H1 (cell line): ENCODE measurements at regions not wholly inside any gene's neighbourhood (a gene's known extent, or its start where the extent isn't known, plus 50 kb on each side); places are given as distances from the start of the nearest gene placed in this dataset.

Experiments
- CTCF ChIA-PET: fragments of 300-600 bp; sonication (Branson Sonifier 250); formaldehyde crosslinking; loops from one replicate; lab custom pipeline; 2021; ENCODE audit not compliant: partially characterized antibody; lab: Charles Lee
- POLR2A ChIA-PET: fragments of 300-600 bp; sonication (Branson Sonifier 250); formaldehyde crosslinking; loops from one replicate; lab custom pipeline; 2021; ENCODE audit warnings: inconsistent platforms; ENCODE audit not compliant: partially characterized antibody; lab: Charles Lee
- DNase-seq, 2 experiments: peaks; one replicate each; pipeline versions ENCODE4 v3.0.0 to v3.0.0-alpha.2; 2010 to 2022; ENCODE audit warnings: low spot score in 2 of 2, low read depth in 1 of 2, mixed read lengths in 1 of 2
- FAIRE-seq: peaks from 2 replicates; lab custom pipeline; 2011; peaks lifted over from hg19 to GRCh38; lab: Jason Lieb, UNC
- H2AFZ ChIP-seq: 2 replicates; pipeline ENCODE4 v1.8.1; 2012; ENCODE audit warnings: low read length, inconsistent platforms
- H2AK5ac ChIP-seq: 2 replicates; pipeline ENCODE4 v1.6.1; 2013; ENCODE audit warnings: low read depth, low read length
- H2BK120ac ChIP-seq: replicated peaks from 2 replicates; pipeline ENCODE3; 2013; ENCODE audit warnings: low read depth, low read length, inconsistent platforms
- H2BK12ac ChIP-seq: 2 replicates; pipeline ENCODE4 v1.6.1; 2013; ENCODE audit warnings: low read depth, low read length
- H2BK15ac ChIP-seq: 2 replicates; pipeline ENCODE4 v1.6.1; 2013; ENCODE audit warnings: low read length
- H2BK20ac ChIP-seq: 2 replicates; pipeline ENCODE4 v1.6.1; 2013; ENCODE audit warnings: low read length
- H2BK5ac ChIP-seq: 2 replicates; pipeline ENCODE4 v1.6.1; 2013; ENCODE audit warnings: low read depth, low read length
- H3K14ac ChIP-seq: 2 replicates; pipeline ENCODE4 v1.6.1; 2013; ENCODE audit warnings: inconsistent platforms; ENCODE audit not compliant: insufficient read length
- H3K18ac ChIP-seq: 2 replicates; pipeline ENCODE4 v1.6.1; 2013; ENCODE audit warnings: low read length; ENCODE audit errors: extremely low read depth
- H3K23ac ChIP-seq: 2 replicates; pipeline ENCODE4 v1.6.1; 2013; ENCODE audit warnings: inconsistent platforms; ENCODE audit not compliant: insufficient read length
- H3K23me2 ChIP-seq: 2 replicates; pipeline ENCODE4 v1.6.1; 2013; ENCODE audit warnings: low read depth, low read length
- H3K27ac ChIP-seq: 2 replicates; pipeline ENCODE4 v1.6.1; 2011; ENCODE audit warnings: low read depth, low read length, inconsistent platforms
- H3K27me3 ChIP-seq, 4 experiments: replicated peaks in 1 of 4; 1 replicate in 1 of 4; 2 replicates in 3 of 4; pipeline versions ENCODE4 v1.6.1 to v1.8.1; 2011 to 2013; ENCODE audit warnings: low read length in 3 of 4, mild to moderate bottlenecking in 3 of 4, inconsistent platforms in 2 of 4, mixed read lengths in 2 of 4, moderate library complexity in 1 of 4; ENCODE audit not compliant: control insufficient read depth in 3 of 4, insufficient read depth in 3 of 4; ENCODE audit errors: extremely low read depth in 1 of 4
- H3K36me3 ChIP-seq, 4 experiments: 2 replicates each; pipeline versions ENCODE4 v1.6.1 to v1.8.1; 2011 to 2013; ENCODE audit warnings: mild to moderate bottlenecking in 4 of 4, low read length in 3 of 4, moderate library complexity in 2 of 4, control low read depth in 1 of 4, inconsistent platforms in 1 of 4; ENCODE audit not compliant: insufficient read depth in 4 of 4, control insufficient read depth in 2 of 4
- H3K4ac ChIP-seq: replicated peaks from 2 replicates; pipeline ENCODE3; 2013; ENCODE audit warnings: low read length, low read depth, mixed read lengths, inconsistent platforms; ENCODE audit not compliant: insufficient read length
- H3K4me1 ChIP-seq, 4 experiments: replicated peaks in 1 of 4; 1 replicate in 1 of 4; 2 replicates in 3 of 4; pipeline versions ENCODE4 v1.6.1 to v1.8.1; 2011 to 2013; ENCODE audit warnings: low read length in 3 of 4, inconsistent platforms in 2 of 4, mixed read lengths in 1 of 4; ENCODE audit not compliant: insufficient read depth in 4 of 4, control insufficient read depth in 3 of 4
- H3K4me2 ChIP-seq, 2 experiments: 2 replicates each; pipeline versions ENCODE4 v1.6.1 to v1.8.1; 2011 to 2013; ENCODE audit warnings: low read depth in 2 of 2, low read length in 2 of 2, control low read depth in 1 of 2, inconsistent platforms in 1 of 2, mild to moderate bottlenecking in 1 of 2; ENCODE audit not compliant: insufficient read depth in 1 of 2
- H3K4me3 ChIP-seq, 4 experiments: fragments of 200-600, 300-600 bp in 1 of 4; sonication (generic), shearing (Covaris generic), sonication (Bioruptor Twin) in 1 of 4; 2 replicates each; pipeline versions ENCODE4 v1.5.1 to v1.8.1; 2011 to 2016; ENCODE audit warnings: low read length in 4 of 4, low read depth in 3 of 4, control low read depth in 2 of 4, inconsistent platforms in 2 of 4, mild to moderate bottlenecking in 2 of 4, mixed read lengths in 1 of 4, moderate library complexity in 1 of 4; ENCODE audit not compliant: insufficient read depth in 2 of 4; ENCODE audit errors: extremely low read depth in 1 of 4
- H3K56ac ChIP-seq: replicated peaks from 2 replicates; pipeline ENCODE3; 2013; ENCODE audit warnings: low read depth, mild to moderate bottlenecking, mixed read lengths, low read length, inconsistent platforms; ENCODE audit not compliant: insufficient read length
- H3K79me1 ChIP-seq: 2 replicates; pipeline ENCODE4 v1.6.1; 2013; ENCODE audit warnings: low read depth, low read length, control low read depth
- H3K79me2 ChIP-seq, 2 experiments: 2 replicates each; pipeline versions ENCODE4 v1.6.1 to v1.8.1; 2012 to 2013; ENCODE audit warnings: low read length in 2 of 2, mild to moderate bottlenecking in 2 of 2, inconsistent platforms in 1 of 2; ENCODE audit not compliant: insufficient read depth in 2 of 2, control insufficient read depth in 1 of 2
- H3K9ac ChIP-seq, 4 experiments: replicated peaks in 1 of 4; 1 replicate in 1 of 4; 2 replicates in 3 of 4; pipeline versions ENCODE4 v1.6.1 to v1.8.1; 2011 to 2013; ENCODE audit warnings: low read depth in 3 of 4, low read length in 3 of 4, control low read depth in 2 of 4, mild to moderate bottlenecking in 2 of 4, moderate library complexity in 2 of 4, inconsistent platforms in 1 of 4; ENCODE audit errors: extremely low read depth in 1 of 4
- H3K9me3 ChIP-seq, 2 experiments: 2 replicates each; pipeline versions ENCODE4 v1.6.1 to v1.8.1; 2012 to 2013; ENCODE audit warnings: mild to moderate bottlenecking in 2 of 2, moderate library complexity in 2 of 2, control low read depth in 1 of 2, inconsistent platforms in 1 of 2, low read depth in 1 of 2, low read length in 1 of 2, mixed read lengths in 1 of 2; ENCODE audit not compliant: insufficient read depth in 2 of 2
- H4K20me1 ChIP-seq, 2 experiments: replicated peaks in 1 of 2; 2 replicates each; pipeline versions ENCODE3 to v1.8.1; 2011 to 2013; ENCODE audit warnings: inconsistent platforms in 2 of 2, low read length in 2 of 2, mild to moderate bottlenecking in 1 of 2; ENCODE audit not compliant: insufficient read depth in 2 of 2, control insufficient read depth in 1 of 2
- H4K5ac ChIP-seq: 2 replicates; pipeline ENCODE4 v1.6.1; 2013; ENCODE audit warnings: low read length, low read depth, mixed read lengths, inconsistent platforms; ENCODE audit not compliant: insufficient read length
- H4K8ac ChIP-seq: 2 replicates; pipeline ENCODE4 v1.8.0; 2013; ENCODE audit warnings: mild to moderate bottlenecking, moderate library complexity, low read length, inconsistent platforms; ENCODE audit not compliant: insufficient read depth; ENCODE audit errors: extremely low read depth
- H4K91ac ChIP-seq: replicated peaks from 2 replicates; pipeline ENCODE3; 2013; ENCODE audit warnings: low read length, mixed read lengths, inconsistent platforms; ENCODE audit not compliant: insufficient read length
- ATF3 ChIP-seq: IDR thresholded peaks from 2 replicates; pipeline ENCODE4 v1.6.1; 2011; ENCODE audit warnings: low read depth, mild to moderate bottlenecking, low read length; ENCODE audit not compliant: insufficient read depth
- CHD1 ChIP-seq: IDR thresholded peaks from 2 replicates; pipeline ENCODE4 v1.6.1; 2012; ENCODE audit warnings: low read depth, low read length, improper control_type of control experiment
- CREB1 ChIP-seq: IDR thresholded peaks from 2 replicates; pipeline ENCODE4 v1.6.1; 2012; ENCODE audit warnings: inconsistent platforms
- CTCF ChIP-seq, 3 experiments: IDR thresholded peaks; 1 replicate in 2 of 3; 2 replicates in 1 of 3; pipeline versions ENCODE4 v1.5.1 to v1.6.1; 2011; ENCODE audit warnings: low read length in 3 of 3, mild to moderate bottlenecking in 3 of 3, inconsistent platforms in 2 of 3, low read depth in 1 of 3, moderate library complexity in 1 of 3; ENCODE audit not compliant: insufficient read depth in 1 of 3; ENCODE audit errors: control extremely low read depth in 1 of 3
- HDAC6 ChIP-seq: IDR thresholded peaks from one replicate; pipeline ENCODE4 v1.7.1; 2012; ENCODE audit warnings: low read depth, mild to moderate bottlenecking, inconsistent platforms, low read length, moderate library complexity
- RXRA ChIP-seq: IDR thresholded peaks from 2 replicates; pipeline ENCODE4 v1.6.1; 2011; ENCODE audit warnings: low read depth, mild to moderate bottlenecking, low read length, moderate library complexity; ENCODE audit not compliant: insufficient read depth
- SP2 ChIP-seq: IDR thresholded peaks from 2 replicates; pipeline ENCODE4 v1.6.1; 2012; ENCODE audit warnings: mild to moderate bottlenecking, low read length, inconsistent platforms
- SRF ChIP-seq: IDR thresholded peaks from 2 replicates; pipeline ENCODE4 v1.6.1; 2011; ENCODE audit warnings: mild to moderate bottlenecking, low read depth, low read length, moderate library complexity
- SUZ12 ChIP-seq: fragments of 200-600 bp; sonication (generic); IDR thresholded peaks from 2 replicates; pipeline ENCODE4 v1.6.1; 2012; ENCODE audit warnings: mild to moderate bottlenecking, inconsistent platforms, low read length, moderate library complexity, mixed read lengths
- ZNF274 ChIP-seq: IDR thresholded peaks from 2 replicates; pipeline ENCODE4 v1.7.0; 2012; ENCODE audit warnings: low read length, borderline replicate concordance; ENCODE audit errors: extremely low read depth
- WGBS, 2 experiments: shearing (Covaris generic) in 1 of 2; methylation state at CpG; one replicate each; pipeline versions ENCODE4 v1.1.6 to v1.1.7; 2013 to 2015; ENCODE audit warnings: low lambda C conversion rate in 2 of 2, mixed read lengths in 2 of 2, inconsistent platforms in 1 of 2, low coverage in 1 of 2, missing lambda C conversion rate in 1 of 2; ENCODE audit not compliant: insufficient replicate concordance in 2 of 2, insufficient coverage in 1 of 2, insufficient read length in 1 of 2; ENCODE audit errors: extremely low coverage in 1 of 2, missing lambda C conversion rate in 1 of 2; 5-methylcytosine and 5-hydroxymethylcytosine counted together

GRCh38 chr11:116033931-116034553 lies 529.8 kb upstream of the CADM1 start:
- ChIA-PET CTCF (interaction anchor here (0.6 to 3.5 kb wide), 13 partner anchors 9 to 1389 kb away, joined by 3 to 13 read pairs (median 4); no protein-coding TSS in a partner anchor), POLR2A (no interaction called here)
- Histone ChIP-seq H2BK5ac (no peak overlapping the region), H3K18ac (no peak overlapping the region), H4K20me1 (peaks cover 0 to 1% of the 10 kb centered on the region in 2 experiments), H2BK20ac (0 out of 2 replicates have a peak overlapping the region, but pooled peaks have one; percentile 43), H3K4me2 (no peak overlapping the region), H3K79me1 (no peaks in the 10 kb centered on the region), H4K5ac (no peak overlapping the region), H3K14ac (no peak overlapping the region), H3K36me3 (no peaks in the 10 kb centered on the region), H3K79me2 (no peaks in the 10 kb centered on the region), H3K4me3 (no peak overlapping the region), H2AFZ (no peak overlapping the region), H4K8ac (no peak overlapping the region), H4K91ac (no peak overlapping the region), H2BK15ac (no peak overlapping the region), H3K23ac (no peak overlapping the region), H2BK12ac (no peak overlapping the region), H3K9ac (no peak overlapping the region), H3K23me2 (no peaks in the 10 kb centered on the region), H3K56ac (no peak overlapping the region), H3K27me3 (no peaks in the 10 kb centered on the region), H3K27ac (no peak overlapping the region), H3K4ac (no peak overlapping the region), H3K4me1 (peaks cover 0 to 8% (median 3%) of the 10 kb centered on the region in 4 experiments; a peak in 5 of 7 replicates), H2BK120ac (no peak overlapping the region), H2AK5ac (0 out of 2 replicates have a peak overlapping the region, but pooled peaks have one; percentile 75), H3K9me3 (no peaks in the 10 kb centered on the region)
- FAIRE-seq (no peak), DNase-seq (no peak)
- WGBS, 2 experiments = 61% methylated on average over 8 of the region's 8 CpGs; no CpG with 5 or more reads in 1 of the 2 experiments
- TF ChIP-seq SUZ12 (no peak), CREB1 (no peak), CHD1 (no peak), ATF3 (no peak), SRF (no peak), ZNF274 (no peak), SP2 (no peak), CTCF (IDR thresholded peaks at IDR 0.05; ENCODE audit: control extremely low read depth in 1 of 3, insufficient read depth in 1 of 3, low read depth in 1 of 3, low read length in 3 of 3) (no peak), RXRA (no peak), HDAC6 (no peak)
